ENCODE measurements at regions not wholly inside any gene's neighbourhood (a gene's known extent, or its start where the extent isn't known, plus 50 kb on each side); places are given as distances from the start of the nearest gene placed in this dataset.
"Not testable (repeated sequence)": the region's sequence is repeated elsewhere in the genome, so short reads cannot be mapped to it uniquely, and the experiment has no call there.

DNA sequence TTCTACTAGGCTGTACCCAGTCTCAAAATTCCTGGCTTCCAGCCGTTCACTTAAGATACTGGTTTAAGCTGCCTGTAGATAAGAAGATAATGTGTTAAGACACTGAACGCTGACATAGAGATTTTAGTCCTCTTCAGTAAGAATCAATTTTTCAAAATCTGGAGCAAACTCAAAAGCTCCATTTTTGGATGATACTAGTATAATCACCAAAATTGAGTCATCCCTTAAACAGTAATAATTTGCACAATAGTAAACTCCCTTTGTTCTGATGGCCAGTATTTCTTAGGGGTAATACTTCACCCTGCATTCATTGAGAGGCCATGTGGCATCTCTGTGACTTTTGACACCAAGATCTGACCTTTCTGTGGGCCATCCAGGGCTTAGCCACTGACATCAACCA lies 299.8 kb upstream of the USP25 start:
- DNase-seq, result no peak

- no peak for DNase-seq
These were observed 299.2 kb upstream of the USP25 start for GRCh38 chr21:15430577-15430976.

DNA sequence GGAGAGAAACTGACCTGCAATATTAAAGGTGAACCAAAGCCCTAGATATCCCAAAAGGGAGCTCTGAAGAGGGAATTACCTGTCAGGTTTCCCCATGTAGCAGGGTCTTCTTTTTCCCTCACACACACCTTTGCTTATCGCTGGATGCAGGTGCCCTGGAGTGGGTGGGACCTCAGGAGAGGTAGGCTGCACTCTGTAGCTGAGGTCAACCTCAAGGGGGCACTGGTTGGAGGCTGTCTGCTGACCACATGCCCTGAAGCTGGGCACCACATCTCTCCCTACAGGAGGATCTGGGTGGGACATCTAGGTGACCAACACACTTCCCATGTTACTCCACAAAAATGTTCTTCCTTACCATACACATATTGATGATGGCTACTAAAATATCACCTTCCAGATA lies 298.7 kb upstream of the USP25 start:
- DNase-seq, result no peak

DNA sequence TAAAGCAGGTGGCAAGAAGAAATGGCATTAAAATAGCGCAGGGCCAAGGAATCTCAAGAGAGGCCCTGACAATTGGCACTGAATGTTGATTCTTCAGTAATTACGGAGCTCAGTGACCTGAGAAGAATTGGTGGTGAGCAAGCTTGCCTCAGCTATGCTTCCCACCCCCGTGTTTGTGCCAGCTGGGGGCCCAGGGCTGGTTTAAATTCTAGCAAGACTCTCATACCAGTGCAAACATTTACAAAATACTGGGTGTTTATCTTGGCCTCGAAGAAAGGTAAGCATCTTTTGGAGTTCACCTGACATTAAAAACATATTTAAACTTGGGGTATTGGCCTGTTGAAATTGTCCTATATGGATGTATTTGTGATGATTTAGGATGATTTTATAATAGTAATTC lies 296.7 kb upstream of the USP25 start:
- DNase-seq, result no peak

GRCh38 chr21:15434163-15434905 lies 295.4 kb upstream of the USP25 start:
- DNase-seq, result no peak

GRCh38 chr21:15436031-15436430 lies 293.8 kb upstream of the USP25 start:
- DNase-seq, result no peak

DNA sequence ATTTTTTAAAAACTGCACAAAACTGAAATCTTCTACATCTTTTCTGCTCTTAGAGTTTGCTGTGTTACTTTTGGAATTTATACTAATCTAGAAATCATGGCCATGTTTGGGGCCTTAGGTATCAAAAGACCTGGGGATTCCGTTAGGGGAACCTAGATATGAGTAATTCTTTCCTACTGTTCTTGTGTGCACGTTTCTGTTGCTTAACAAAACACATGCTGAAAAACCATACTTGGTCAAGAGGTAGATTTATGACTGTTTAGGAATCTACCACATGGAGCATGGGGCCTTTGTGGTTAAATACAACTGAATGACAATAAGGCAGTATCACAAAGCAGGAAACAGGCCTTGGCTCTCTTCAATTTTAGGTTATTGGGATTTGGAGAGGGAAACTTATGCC lies 291.9 kb upstream of the USP25 start:
- DNase-seq, result no peak

- no peak for DNase-seq
These were observed 290.1 kb upstream of the USP25 start for GRCh38 chr21:15439726-15440125.

DNA sequence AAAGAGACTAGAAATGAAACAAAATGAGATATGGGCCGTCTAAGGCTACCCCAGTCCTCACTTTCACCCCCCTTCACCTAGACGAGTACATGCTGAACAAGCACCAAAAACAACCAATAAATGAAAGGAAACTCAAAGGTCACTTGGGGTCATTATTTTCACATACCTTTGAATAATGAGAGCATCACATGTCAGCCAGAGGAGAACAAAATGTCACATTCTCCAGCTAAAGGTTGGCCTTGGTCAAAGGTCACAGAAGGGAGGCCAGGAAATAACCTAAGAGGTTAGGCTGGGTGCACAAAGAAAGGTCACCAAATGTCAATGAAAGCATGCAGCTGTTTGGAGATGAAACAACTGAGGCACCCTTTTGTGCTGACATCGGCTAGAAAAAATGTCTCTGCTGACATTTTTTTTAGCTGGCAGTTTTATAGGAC lies 288.7 kb upstream of the USP25 start:
- DNase-seq, result no peak

DNA sequence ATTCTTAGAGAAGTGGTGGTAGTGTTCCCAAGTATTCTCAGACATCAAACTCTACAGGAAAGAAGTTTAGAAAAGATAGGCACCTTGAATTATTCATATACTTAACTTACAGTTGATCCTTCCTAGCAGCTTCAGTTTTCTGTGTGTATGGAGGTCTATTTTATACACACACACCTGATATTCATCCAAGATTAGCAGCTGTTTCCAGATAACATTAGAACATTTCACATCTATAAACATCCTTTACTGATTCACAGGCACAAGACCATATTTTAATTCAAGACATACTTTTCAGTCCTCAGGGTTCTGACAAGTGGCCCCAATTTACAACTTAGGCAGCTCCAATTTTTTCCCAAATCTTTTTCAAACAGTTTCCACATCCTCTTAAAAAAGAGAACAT lies 287.8 kb upstream of the USP25 start:
- no peak for DNase-seq

GRCh38 chr21:15442743-15443469 lies 286.9 kb upstream of the USP25 start:
- no peak for DNase-seq

DNA sequence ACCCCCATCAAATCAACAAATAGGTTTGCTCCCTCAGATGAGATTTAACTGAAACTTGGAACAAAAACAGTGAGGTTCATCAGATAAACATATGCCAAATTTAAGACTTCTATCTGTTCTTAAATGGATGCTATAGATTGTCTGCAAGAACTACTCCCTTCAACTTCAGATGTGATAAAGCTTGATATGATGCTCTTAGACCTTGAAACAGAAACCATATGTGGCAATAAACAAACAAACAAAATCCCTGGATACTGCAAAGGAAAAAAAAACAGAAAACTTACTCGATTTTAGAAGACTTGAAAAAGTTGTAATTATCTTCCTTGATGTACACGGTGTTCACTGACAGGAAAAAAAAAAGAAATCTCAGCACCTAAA lies 286.1 kb upstream of the USP25 start:
- no peak for DNase-seq

- DNase-seq, result no peak
These were observed 285.4 kb upstream of the USP25 start for GRCh38 chr21:15444118-15444960.

GRCh38 chr21:15445327-15445726 lies 284.5 kb upstream of the USP25 start:
- DNase-seq, result no peak

- peak in 10 of 56 donors; percentile 1 to 38 (median 6) for DNase-seq
These were observed 283.6 kb upstream of the USP25 start for GRCh38 chr21:15446223-15446622.

- no peak for DNase-seq
These were observed 280.2 kb upstream of the USP25 start for GRCh38 chr21:15449556-15449955.

- DNase-seq, result no peak
These were observed 276.5 kb upstream of the USP25 start for GRCh38 chr21:15453261-15453660.

- DNase-seq, result not testable (repeated sequence)
These were observed 276.0 kb upstream of the USP25 start for GRCh38 chr21:15453785-15454184.

GRCh38 chr21:15454931-15455330 lies 274.9 kb upstream of the USP25 start:
- not testable (repeated sequence) for DNase-seq

GRCh38 chr21:15455819-15456462 lies 273.8 kb upstream of the USP25 start:
- DNase-seq, result no peak

GRCh38 chr21:15457965-15458364 lies 271.8 kb upstream of the USP25 start:
- DNase-seq, result no peak

- DNase-seq, result no peak
These were observed 267.7 kb upstream of the USP25 start for GRCh38 chr21:15462092-15462491.
